A549 (cell line): ENCODE measurements at regions not wholly inside any gene's neighbourhood (a gene's known extent, or its start where the extent isn't known, plus 50 kb on each side); places are given as distances from the start of the nearest gene placed in this dataset.

Experiments
- ATAC-seq, 2 experiments: fragments of 200-7000 bp in 1 of 2; fragments of >200 bp in 1 of 2; cut with Nextera tagmentation in 1 of 2; cut with Tn5 transposase in 1 of 2; 3 replicates each; pipeline versions ENCODE4 v1.8.0 to v1.9.1; 2018 to 2020; ENCODE audit warnings: mild to moderate bottlenecking in 1 of 2, moderate library complexity in 1 of 2
- CTCF ChIA-PET: fragments of 300-600 bp; sonication (Branson Sonifier 250); formaldehyde crosslinking; extraction: SDS; loops from one replicate; lab custom pipeline; 2021; ENCODE audit warnings: antibody characterized with exemption, inconsistent platforms; lab: Yijun Ruan, JAX
- POLR2A ChIA-PET: fragments of 350-600 bp; formaldehyde crosslinking; extraction: SDS; loops from one replicate; lab custom pipeline; 2021; ENCODE audit warnings: antibody characterized with exemption, inconsistent platforms; lab: Yijun Ruan, JAX
- DNase-seq, 2 experiments: peaks; one replicate each; pipeline versions ENCODE4 v3.0.0 to v3.0.0-alpha.2; 2011 to 2016; ENCODE audit warnings: low read depth in 1 of 2, low spot score in 1 of 2
- FAIRE-seq: peaks from 2 replicates; lab custom pipeline; 2011; peaks lifted over from hg19 to GRCh38; lab: Jason Lieb, UNC
- H3K27ac ChIP-seq, 2 experiments: fragments of >200 bp; sonication (Bioruptor Twin); formaldehyde crosslinking; 3 replicates each; pipeline ENCODE4 v1.5.1; 2016 to 2017
- H3K4me1 ChIP-seq: fragments of >200 bp; sonication (Bioruptor Twin); formaldehyde crosslinking; 3 replicates; pipeline ENCODE4 v1.6.1; 2016
- H3K4me2 ChIP-seq: fragments of >200 bp; sonication (Bioruptor Twin); formaldehyde crosslinking; 3 replicates; pipeline ENCODE4 v1.6.1; 2016
- H3K4me3 ChIP-seq: fragments of >200 bp; sonication (Bioruptor Twin); formaldehyde crosslinking; 3 replicates; pipeline ENCODE4 v1.5.1; 2016
- H3K9me3 ChIP-seq: fragments of >200 bp; sonication (Bioruptor Twin); formaldehyde crosslinking; 3 replicates; pipeline ENCODE4 v1.6.1; 2016
- BHLHE40 ChIP-seq: IDR thresholded peaks from 2 replicates; pipeline ENCODE4 v1.6.1; 2012; ENCODE audit warnings: low read depth, low read length, inconsistent platforms
- CBX8 ChIP-seq: fragments of 200-600 bp; sonication (generic); IDR thresholded peaks from 2 replicates; pipeline ENCODE4 v1.6.1; 2016
- CEBPB ChIP-seq, 2 experiments: fragments of >200 bp in 1 of 2; sonication (Bioruptor Twin) in 1 of 2; formaldehyde crosslinking in 1 of 2; IDR thresholded peaks; 2 replicates each; pipeline ENCODE4 v1.6.1; 2012 to 2016
- CHD4 ChIP-seq: fragments of 200-600 bp; sonication (generic); IDR thresholded peaks from 2 replicates; pipeline ENCODE4 v1.6.1; 2016; ENCODE audit warnings: antibody characterized with exemption, mild to moderate bottlenecking, borderline replicate concordance
- CTCF ChIP-seq: fragments of >200 bp; sonication (Bioruptor Twin); formaldehyde crosslinking; IDR thresholded peaks from 3 replicates; pipeline ENCODE4 v1.5.1; 2016
- ESRRA ChIP-seq: fragments of 150-350 bp; IDR thresholded peaks from 2 replicates; pipeline ENCODE4 v1.6.1; 2014; ENCODE audit warnings: mild to moderate bottlenecking, low read length, borderline replicate concordance
- HEYL ChIP-seq: fragments of 250-450 bp; sonication (Bioruptor Pico); IDR thresholded peaks from 2 replicates; pipeline ENCODE4 v1.8.0; 2021; ENCODE audit warnings: mild to moderate bottlenecking, moderate library complexity
- HMGXB4 ChIP-seq: fragments of 250-450 bp; sonication (Bioruptor Pico); IDR thresholded peaks from 2 replicates; pipeline ENCODE4 v1.5.0; 2021; ENCODE audit warnings: mild to moderate bottlenecking, moderate library complexity, borderline replicate concordance
- HOXB13 ChIP-seq: fragments of 250-450 bp; sonication (Bioruptor Pico); IDR thresholded peaks from 2 replicates; pipeline ENCODE4 v1.5.0; 2020; ENCODE audit warnings: low read depth, mild to moderate bottlenecking, moderate library complexity
- HOXB5 ChIP-seq: fragments of 250-450 bp; sonication (Bioruptor Pico); IDR thresholded peaks from 2 replicates; pipeline ENCODE4 v1.5.0; 2020; ENCODE audit warnings: mild to moderate bottlenecking, moderate library complexity
- KDM5A ChIP-seq: fragments of 200-600 bp; sonication (generic); IDR thresholded peaks from 2 replicates; pipeline ENCODE4 v1.6.1; 2016; ENCODE audit warnings: antibody characterized with exemption, mild to moderate bottlenecking
- NFE2L2 ChIP-seq: fragments of 150-350 bp; conservative IDR thresholded peaks from 2 replicates; pipeline ENCODE4 v1.6.1; 2014; ENCODE audit warnings: low read length
- PBX3 ChIP-seq: IDR thresholded peaks from 2 replicates; pipeline ENCODE4 v1.6.1; 2012
- POLR2AphosphoS2 ChIP-seq: conservative IDR thresholded peaks from 2 replicates; pipeline ENCODE4 v1.6.1; 2012; ENCODE audit warnings: low read length, improper control_type of control experiment, inconsistent platforms
- RAD21 ChIP-seq, 2 experiments: fragments of >200 bp in 1 of 2; sonication (Bioruptor Twin) in 1 of 2; formaldehyde crosslinking in 1 of 2; IDR thresholded peaks in 1 of 2; conservative IDR thresholded peaks in 1 of 2; 2 replicates in 1 of 2; 3 replicates in 1 of 2; pipeline ENCODE4 v1.6.1; 2012 to 2018; ENCODE audit warnings: inconsistent platforms in 1 of 2
- SMC3 ChIP-seq: fragments of >200 bp; sonication (Bioruptor Twin); formaldehyde crosslinking; IDR thresholded peaks from 3 replicates; pipeline ENCODE4 v1.6.1; 2018; ENCODE audit warnings: inconsistent platforms
- SREBF2 ChIP-seq: fragments of 450-650 bp; IDR thresholded peaks from 2 replicates; pipeline ENCODE4 v1.6.1; 2014; ENCODE audit warnings: mild to moderate bottlenecking, moderate library complexity
- TFCP2L1 ChIP-seq: fragments of 250-450 bp; sonication (Bioruptor Pico); IDR thresholded peaks from 2 replicates; pipeline ENCODE4 v1.5.0; 2021; ENCODE audit warnings: mild to moderate bottlenecking
- TP53 ChIP-seq: fragments of 250-450 bp; sonication (Bioruptor Pico); IDR thresholded peaks from 2 replicates; pipeline ENCODE4 v1.5.0; 2021; ENCODE audit warnings: mild to moderate bottlenecking, moderate library complexity
- USF2 ChIP-seq: fragments of 450-650 bp; IDR thresholded peaks from 2 replicates; pipeline ENCODE4 v1.6.1; 2014; ENCODE audit warnings: antibody characterized with exemption
- WGBS: methylation state at CpG from one replicate; pipeline ENCODE4 v1.1.6; 2017; ENCODE audit errors: missing lambda C conversion rate; 5-methylcytosine and 5-hydroxymethylcytosine counted together
- TF ChIP-seq, protein P1 (sequence below): fragments of 250-450 bp; sonication (Bioruptor Pico); IDR thresholded peaks from 2 replicates; pipeline ENCODE4 v1.5.0; 2020; ENCODE audit warnings: low read depth, mild to moderate bottlenecking, moderate library complexity

DNA sequence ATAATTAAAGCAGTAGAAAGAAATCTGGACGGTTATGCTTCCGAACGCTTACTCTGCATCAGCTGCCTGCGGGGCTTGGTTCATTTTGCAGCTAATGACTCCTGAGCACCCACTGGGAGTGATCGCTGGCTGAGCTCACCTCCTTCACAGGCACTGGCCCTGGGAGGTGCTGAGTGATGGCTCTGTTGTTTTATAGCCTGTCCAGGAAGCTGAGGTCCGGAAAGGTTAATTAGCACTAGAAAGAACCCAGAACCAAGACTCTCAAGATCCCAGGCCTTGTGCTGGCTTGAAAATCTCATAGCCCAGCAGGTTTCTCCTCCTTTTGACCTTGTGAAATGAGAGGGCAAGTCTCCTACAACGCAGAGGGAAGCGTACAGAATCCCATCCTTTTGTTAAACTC lies 226.2 kb downstream of the AJAP1 start:
- ATAC-seq, result no peak
- DNase-seq, result no peak
- no peak overlapping the region for H3K27ac ChIP-seq
- WGBS, result 28% methylated on average over 8 of the region's 8 CpGs
- H3K4me2 ChIP-seq, result no peak overlapping the region
- H3K4me3 ChIP-seq, result no peak overlapping the region
- ChIA-PET CTCF (no interaction called here), POLR2A (no interaction called here)
- TF ChIP-seq PBX3 (no peak), CTCF (no peak), POLR2AphosphoS2 (no peak), TFCP2L1 (CRISPR knock-in tag) (no peak), HOXB13 (CRISPR knock-in tag) (no peak), CEBPB (IDR thresholded peaks at IDR 0.05) (no peak), SREBF2 (no peak), KDM5A (no peak), USF2 (no peak)
- TF ChIP-seq, protein P1, sequence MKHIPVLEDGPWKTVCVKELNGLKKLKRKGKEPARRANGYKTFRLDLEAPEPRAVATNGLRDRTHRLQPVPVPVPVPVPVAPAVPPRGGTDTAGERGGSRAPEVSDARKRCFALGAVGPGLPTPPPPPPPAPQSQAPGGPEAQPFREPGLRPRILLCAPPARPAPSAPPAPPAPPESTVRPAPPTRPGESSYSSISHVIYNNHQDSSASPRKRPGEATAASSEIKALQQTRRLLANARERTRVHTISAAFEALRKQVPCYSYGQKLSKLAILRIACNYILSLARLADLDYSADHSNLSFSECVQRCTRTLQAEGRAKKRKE (CRISPR knock-in tag), result no peak
- H3K9me3 ChIP-seq, result no peaks in the 10 kb centered on the region
- FAIRE-seq, result no peak
- no peaks in the 10 kb centered on the region for H3K4me1 ChIP-seq

DNA sequence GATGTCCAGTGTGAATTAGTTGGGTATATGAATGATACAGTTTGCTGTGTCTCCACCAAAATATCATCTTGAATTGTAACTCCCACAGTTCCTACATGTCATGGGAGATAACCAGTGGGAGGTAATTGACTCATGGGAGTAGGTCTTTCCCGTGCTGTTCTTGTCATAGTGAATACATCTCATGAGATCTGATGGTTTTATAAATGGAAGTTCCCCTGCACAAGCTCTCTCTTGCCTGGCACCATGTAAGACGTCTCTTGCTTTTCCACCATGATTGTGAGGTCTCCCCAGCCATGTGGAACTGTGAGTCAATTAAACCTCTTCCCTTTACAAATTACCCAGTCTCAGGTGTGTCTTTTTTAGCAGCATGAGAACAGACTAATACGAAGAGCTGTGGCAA lies 223.0 kb downstream of the AJAP1 start:
- TF ChIP-seq CHD4 (no peak), TP53 (CRISPR knock-in tag) (no peak)
- no peak overlapping the region for H3K27ac ChIP-seq
- no peaks in the 10 kb centered on the region for H3K9me3 ChIP-seq
- ChIA-PET POLR2A (no interaction called here), CTCF (no interaction called here)
- ATAC-seq (no peak), FAIRE-seq (no peak), DNase-seq (no peak)
- H3K4me3 ChIP-seq, result no peak overlapping the region
- no peaks in the 10 kb centered on the region for H3K4me1 ChIP-seq
- no peak overlapping the region for H3K4me2 ChIP-seq
- WGBS, result 3% methylated on average over 3 of the region's 3 CpGs

DNA sequence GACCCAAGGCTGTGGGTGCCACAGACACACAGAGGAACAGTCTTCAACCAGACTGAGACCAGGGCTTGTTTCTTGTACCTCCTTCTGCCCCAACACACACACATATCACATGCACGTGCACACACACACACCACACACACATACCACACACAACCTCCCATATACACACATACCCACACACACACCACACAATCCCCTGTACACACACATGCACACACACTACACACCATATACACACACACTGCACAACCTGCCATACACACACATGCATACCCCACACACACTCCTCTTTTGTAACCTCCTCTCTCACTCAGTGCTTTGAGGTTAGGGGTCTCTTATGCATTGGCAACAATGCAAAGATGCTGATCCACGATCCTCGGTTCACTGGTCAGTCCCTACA lies 217.0 kb downstream of the AJAP1 start:
- 0% methylated on average over 2 of the region's 3 CpGs for WGBS
- FAIRE-seq (no peak), ATAC-seq (no peak), DNase-seq (no peak)
- ChIA-PET CTCF (no interaction called here), POLR2A (no interaction called here)
- TF ChIP-seq SMC3 (no peak), CBX8 (no peak), ESRRA (no peak), HEYL (CRISPR knock-in tag) (no peak), NFE2L2 (no peak), SREBF2 (no peak), HOXB5 (CRISPR knock-in tag) (no peak), BHLHE40 (no peak), HMGXB4 (CRISPR knock-in tag) (no peak), RAD21 (conservative IDR thresholded peaks at IDR 0.05 in 1 of 2, IDR thresholded peaks at IDR 0.05 in 1 of 2) (no peak)
- Histone ChIP-seq H3K4me3 (no peak overlapping the region), H3K9me3 (no peaks in the 10 kb centered on the region), H3K4me2 (no peak overlapping the region), H3K4me1 (no peaks in the 10 kb centered on the region), H3K27ac (no peak overlapping the region)
